ENCODE measurements at regions not wholly inside any gene's neighbourhood (a gene's known extent, or its start where the extent isn't known, plus 50 kb on each side); places are given as distances from the start of the nearest gene placed in this dataset.
A peak's percentile ranks its signal among the peaks of the same experiment; 100 is the strongest.

DNA sequence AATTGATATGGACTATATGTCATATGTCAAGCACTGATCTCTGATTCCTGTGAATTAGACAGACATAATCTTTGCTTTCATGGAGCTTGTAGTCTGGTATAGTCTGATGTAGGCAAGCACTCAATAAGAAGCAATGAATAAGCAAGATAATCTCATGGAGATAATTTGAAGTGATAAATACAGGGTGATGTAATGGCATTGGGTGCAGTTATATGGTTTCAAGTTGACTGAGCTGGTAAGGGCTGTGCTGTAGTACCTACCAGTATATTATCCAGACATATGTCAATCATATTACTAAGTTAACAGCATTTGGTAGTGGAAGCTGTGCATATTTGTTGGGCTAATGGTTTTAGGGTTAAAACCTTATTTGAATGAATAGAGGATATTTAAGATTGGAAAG lies 117.5 kb upstream of the PRPS1L1 start:
- H2AFZ ChIP-seq (ENCODE audit: low read depth, low read length): no peak overlapping the region
- H3K36me3 ChIP-seq (replicated peaks; ENCODE audit: low read depth, low read length): no peaks in the 10 kb centered on the region
- TF ChIP-seq EZH2phosphoT487 (IDR thresholded peaks at IDR 0.05; ENCODE audit: low read depth) (no peak), CTCF (IDR thresholded peaks at IDR 0.05; ENCODE audit: low read depth, low read length) (no peak)
- H3K4me1 ChIP-seq (ENCODE audit: low read length): peaks cover 24% of the 10 kb centered on the region
- H3K9me3 ChIP-seq (ENCODE audit: insufficient read depth, low read length): no peaks in the 10 kb centered on the region
- no peak overlapping the region for H3K9ac ChIP-seq (ENCODE audit: low read length)
- H3K79me2 ChIP-seq (ENCODE audit: low read length): no peaks in the 10 kb centered on the region
- peak overlapping the region; percentile 66 for H3K27ac ChIP-seq (ENCODE audit: low read length)
- no peaks in the 10 kb centered on the region for H3K27me3 ChIP-seq (ENCODE audit: low read depth, low read length)
- H4K20me1 ChIP-seq (ENCODE audit: insufficient read depth, low read length): no peaks in the 10 kb centered on the region
- H3K4me2 ChIP-seq (ENCODE audit: low read length): peak overlapping the region; percentile 74
- peak overlapping the region; percentile 8; the same call in 1 of the 2 replicates for H3K4me3 ChIP-seq (ENCODE audit: low read length)

DNA sequence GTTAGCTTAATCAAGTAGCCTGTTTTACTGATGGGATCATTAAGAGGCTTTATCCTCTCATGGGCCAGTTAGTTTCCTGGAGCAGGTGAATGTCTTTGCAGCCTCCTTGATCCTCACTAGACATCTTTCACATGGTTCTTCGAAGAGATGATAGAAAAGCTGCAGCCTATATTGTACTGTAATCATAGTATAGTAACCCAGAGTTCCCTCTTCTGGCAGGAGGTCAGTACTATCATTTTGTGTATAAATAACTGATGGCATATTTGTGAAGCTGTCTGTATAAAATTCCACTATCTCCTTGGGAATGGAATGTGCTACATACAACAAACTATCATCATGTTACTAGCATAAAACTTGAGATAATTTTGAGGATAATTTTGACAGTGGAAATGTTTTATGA lies 123.8 kb upstream of the PRPS1L1 start:
- H3K36me3 ChIP-seq (replicated peaks; ENCODE audit: low read depth, low read length): no peaks in the 10 kb centered on the region
- no peak overlapping the region for H3K4me2 ChIP-seq (ENCODE audit: low read length)
- no peaks in the 10 kb centered on the region for H4K20me1 ChIP-seq (ENCODE audit: insufficient read depth, low read length)
- H2AFZ ChIP-seq (ENCODE audit: low read depth, low read length): peak overlapping the region; percentile 46; the same call in 1 of the 2 replicates
- no peaks in the 10 kb centered on the region for H3K9me3 ChIP-seq (ENCODE audit: insufficient read depth, low read length)
- no peak overlapping the region for H3K4me3 ChIP-seq (ENCODE audit: low read length)
- peaks cover 5% of the 10 kb centered on the region; the same call in 1 of the 2 replicates for H3K4me1 ChIP-seq (ENCODE audit: low read length)
- no peak overlapping the region for H3K9ac ChIP-seq (ENCODE audit: low read length)
- no peaks in the 10 kb centered on the region for H3K79me2 ChIP-seq (ENCODE audit: low read length)
- TF ChIP-seq CTCF (IDR thresholded peaks at IDR 0.05; ENCODE audit: low read depth, low read length): no peak
- TF ChIP-seq EZH2phosphoT487 (IDR thresholded peaks at IDR 0.05; ENCODE audit: low read depth): no peak
- no peak overlapping the region for H3K27ac ChIP-seq (ENCODE audit: low read length)
- H3K27me3 ChIP-seq (ENCODE audit: low read depth, low read length): no peaks in the 10 kb centered on the region

DNA sequence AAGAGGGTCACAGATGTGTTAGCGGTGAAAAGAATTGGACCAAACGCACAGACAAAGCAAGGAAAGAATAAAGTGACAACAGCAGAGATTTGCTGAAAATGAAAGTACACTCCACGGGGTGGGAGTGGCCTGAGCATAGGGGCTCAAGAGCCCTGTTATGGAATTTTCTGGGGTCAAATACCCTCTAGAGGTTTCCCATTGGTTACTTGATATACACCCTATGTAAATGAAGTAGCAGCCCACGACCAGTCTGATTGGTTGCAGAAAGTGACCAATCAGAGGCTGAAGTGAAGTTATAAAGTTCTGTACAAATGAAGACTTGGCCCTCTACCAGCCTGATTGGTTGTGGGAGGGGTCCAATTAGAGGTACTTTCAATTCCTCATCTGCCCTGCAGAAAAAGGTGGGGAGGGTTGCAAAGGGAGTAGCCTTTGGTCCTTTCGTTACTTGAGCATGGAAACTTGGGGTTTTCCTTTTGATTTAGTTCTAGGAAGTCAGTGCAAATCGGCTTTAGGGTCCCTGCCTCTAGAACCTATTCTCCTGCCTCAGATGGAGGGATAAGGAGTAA lies 125.6 kb upstream of the PRPS1L1 start:
- Histone ChIP-seq H3K4me2 (ENCODE audit: low read length) (no peak overlapping the region), H3K79me2 (ENCODE audit: low read length) (no peaks in the 10 kb centered on the region), H4K20me1 (ENCODE audit: insufficient read depth, low read length) (no peaks in the 10 kb centered on the region), H3K9me3 (ENCODE audit: insufficient read depth, low read length) (no peaks in the 10 kb centered on the region), H3K9ac (ENCODE audit: low read length) (no peak overlapping the region), H3K27me3 (ENCODE audit: low read depth, low read length) (no peaks in the 10 kb centered on the region), H3K4me1 (ENCODE audit: low read length) (peaks cover 5% of the 10 kb centered on the region; the same call in 1 of the 2 replicates), H3K4me3 (ENCODE audit: low read length) (no peak overlapping the region), H3K36me3 (replicated peaks; ENCODE audit: low read depth, low read length) (no peaks in the 10 kb centered on the region), H3K27ac (ENCODE audit: low read length) (no peak overlapping the region), H2AFZ (ENCODE audit: low read depth, low read length) (no peak overlapping the region)
- no peak for TF ChIP-seq CTCF (IDR thresholded peaks at IDR 0.05; ENCODE audit: low read depth, low read length)
- no peak for TF ChIP-seq EZH2phosphoT487 (IDR thresholded peaks at IDR 0.05; ENCODE audit: low read depth)

DNA sequence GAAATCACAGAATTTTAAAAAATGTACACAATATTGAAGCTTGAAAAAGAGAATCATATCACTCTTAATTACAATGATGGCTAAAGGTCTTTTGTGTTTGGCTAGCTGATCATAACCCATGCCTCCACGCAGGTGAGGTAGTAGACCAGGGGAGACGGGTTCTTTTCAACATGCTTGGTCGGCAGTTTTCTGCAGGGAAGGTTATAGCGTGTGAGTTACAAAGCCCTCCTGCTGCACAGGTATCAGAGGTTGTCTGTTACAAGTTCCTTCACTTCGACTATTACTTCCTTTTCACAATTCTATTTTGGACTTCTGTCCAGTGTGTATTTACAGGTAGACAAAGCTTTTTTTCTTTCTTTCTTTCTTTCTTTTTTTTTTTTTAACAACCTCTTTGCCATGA lies 127.1 kb upstream of the PRPS1L1 start:
- TF ChIP-seq CTCF (IDR thresholded peaks at IDR 0.05; ENCODE audit: low read depth, low read length) (no peak), EZH2phosphoT487 (IDR thresholded peaks at IDR 0.05; ENCODE audit: low read depth) (no peak)

More for the DNA sequence above, 127.1 kb upstream of the PRPS1L1 start:
- Histone ChIP-seq H3K27me3 (ENCODE audit: low read depth, low read length) (no peaks in the 10 kb centered on the region), H3K9me3 (ENCODE audit: insufficient read depth, low read length) (no peaks in the 10 kb centered on the region), H3K79me2 (ENCODE audit: low read length) (no peaks in the 10 kb centered on the region), H2AFZ (ENCODE audit: low read depth, low read length) (no peak overlapping the region), H3K36me3 (replicated peaks; ENCODE audit: low read depth, low read length) (no peaks in the 10 kb centered on the region), H4K20me1 (ENCODE audit: insufficient read depth, low read length) (no peaks in the 10 kb centered on the region), H3K4me1 (ENCODE audit: low read length) (peaks cover 5% of the 10 kb centered on the region; the same call in 1 of the 2 replicates), H3K4me2 (ENCODE audit: low read length) (no peak overlapping the region), H3K4me3 (ENCODE audit: low read length) (no peak overlapping the region), H3K27ac (ENCODE audit: low read length) (no peak overlapping the region), H3K9ac (ENCODE audit: low read length) (no peak overlapping the region)
